Esophagus squamous epithelium (tissue), 5 donors: ENCODE measurements at regions not wholly inside any gene's neighbourhood (a gene's known extent, or its start where the extent isn't known, plus 50 kb on each side); places are given as distances from the start of the nearest gene placed in this dataset.

ENCODE experiments used
- DNase-seq: peaks from one replicate; lab custom pipeline; 2025; lab: John Stamatoyannopoulos, UW
- H3K27ac ChIP-seq, 4 donors: fragments of 200-600 bp; sonication (generic); one replicate each; pipeline ENCODE4 v1.5.1; 2016 to 2019; ENCODE audit warnings: mild to moderate bottlenecking in 1 of 4
- H3K27me3 ChIP-seq, 4 donors: fragments of 200-600 bp; sonication (generic); 1 replicate in 3 of 4; 2 replicates in 1 of 4; pipeline versions ENCODE4 v1.5.1 to v1.6.0; 2017 to 2021; ENCODE audit warnings: antibody characterized with exemption in 1 of 4
- H3K36me3 ChIP-seq, 3 donors: fragments of 200-600 bp; sonication (generic); one replicate each; pipeline ENCODE4 v1.5.1; 2016 to 2019
- H3K4me1 ChIP-seq, 3 donors: fragments of 200-600 bp; sonication (generic); one replicate each; pipeline ENCODE4 v1.5.1; 2017 to 2019
- H3K4me3 ChIP-seq, 4 donors: fragments of 200-600 bp; sonication (generic); 1 replicate in 3 of 4; 2 replicates in 1 of 4; pipeline ENCODE4 v1.5.1; 2016 to 2019; ENCODE audit warnings: mild to moderate bottlenecking in 2 of 4, moderate library complexity in 1 of 4
- H3K9me3 ChIP-seq, 3 donors: fragments of 200-600 bp; sonication (generic); one replicate each; pipeline ENCODE4 v1.5.1; 2016 to 2019
- POLR2A ChIP-seq, 4 donors: fragments of 450-650 bp; IDR thresholded peaks; one replicate each; pipeline ENCODE4 v1.6.1; 2017; ENCODE audit warnings: antibody characterized with exemption in 4 of 4, mild to moderate bottlenecking in 4 of 4, moderate library complexity in 3 of 4
- WGBS, 2 donors: methylation state at CpG; one replicate each; pipeline ENCODE4 v1.1.5; 2018; 5-methylcytosine and 5-hydroxymethylcytosine counted together
- intact Hi-C: fragments of 100-400 bp; cut with DNase I; formaldehyde crosslinking; loops from one replicate; pipeline ENCODE4 v1.15.0; 2022
- TF ChIP-seq, protein P1 (sequence below), 6 experiments: fragments of 450-650 bp in 4 of 6; fragments of 200-600 bp in 2 of 6; sonication (generic) in 2 of 6; IDR thresholded peaks; one replicate each; pipeline ENCODE4 v1.5.1; 2016 to 2019; ENCODE audit warnings: antibody characterized with exemption in 6 of 6, mild to moderate bottlenecking in 4 of 6, moderate library complexity in 4 of 6
- donor health status: DM: yes; HTN: yes; CAD: no.

DNA sequence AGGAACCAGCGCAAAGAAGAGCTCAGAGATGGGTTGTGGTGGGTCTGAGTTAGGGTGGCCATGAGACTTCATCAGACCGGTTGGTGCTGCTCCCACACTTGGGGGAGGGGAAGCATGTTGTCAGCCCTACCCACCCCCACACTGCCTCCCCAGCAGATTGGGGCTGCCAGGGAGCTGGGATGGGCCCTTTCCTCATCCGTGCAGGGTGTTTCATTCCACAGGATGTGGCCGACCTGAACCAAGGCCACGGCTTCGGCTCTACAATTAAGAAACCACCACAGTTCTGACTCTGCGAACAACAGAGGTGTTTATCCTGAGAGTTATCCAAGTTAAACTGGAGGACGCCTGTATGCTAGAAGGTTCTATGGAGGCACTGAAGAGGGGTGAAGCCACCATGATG is 171.2 kb downstream of the ETS2 start:
- DNase-seq: no peak
- 86 to 88% methylated on average over 4 to 6 of the region's 8 CpGs for WGBS, 2 donors
- Histone ChIP-seq H3K4me1 (peaks cover 0 to 6% (median 4%) of the 10 kb centered on the region in 3 donors), H3K4me3 (no peak overlapping the region), H3K27ac (no peak overlapping the region), H3K36me3 (no peaks in the 10 kb centered on the region), H3K9me3 (no peaks in the 10 kb centered on the region), H3K27me3 (no peaks in the 10 kb centered on the region)
- TF ChIP-seq, protein P1, sequence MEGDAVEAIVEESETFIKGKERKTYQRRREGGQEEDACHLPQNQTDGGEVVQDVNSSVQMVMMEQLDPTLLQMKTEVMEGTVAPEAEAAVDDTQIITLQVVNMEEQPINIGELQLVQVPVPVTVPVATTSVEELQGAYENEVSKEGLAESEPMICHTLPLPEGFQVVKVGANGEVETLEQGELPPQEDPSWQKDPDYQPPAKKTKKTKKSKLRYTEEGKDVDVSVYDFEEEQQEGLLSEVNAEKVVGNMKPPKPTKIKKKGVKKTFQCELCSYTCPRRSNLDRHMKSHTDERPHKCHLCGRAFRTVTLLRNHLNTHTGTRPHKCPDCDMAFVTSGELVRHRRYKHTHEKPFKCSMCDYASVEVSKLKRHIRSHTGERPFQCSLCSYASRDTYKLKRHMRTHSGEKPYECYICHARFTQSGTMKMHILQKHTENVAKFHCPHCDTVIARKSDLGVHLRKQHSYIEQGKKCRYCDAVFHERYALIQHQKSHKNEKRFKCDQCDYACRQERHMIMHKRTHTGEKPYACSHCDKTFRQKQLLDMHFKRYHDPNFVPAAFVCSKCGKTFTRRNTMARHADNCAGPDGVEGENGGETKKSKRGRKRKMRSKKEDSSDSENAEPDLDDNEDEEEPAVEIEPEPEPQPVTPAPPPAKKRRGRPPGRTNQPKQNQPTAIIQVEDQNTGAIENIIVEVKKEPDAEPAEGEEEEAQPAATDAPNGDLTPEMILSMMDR (IDR thresholded peaks at IDR 0.05): no peak
- TF ChIP-seq POLR2A (IDR thresholded peaks at IDR 0.05): no peak
- intact Hi-C loops: no loop called here

DNA sequence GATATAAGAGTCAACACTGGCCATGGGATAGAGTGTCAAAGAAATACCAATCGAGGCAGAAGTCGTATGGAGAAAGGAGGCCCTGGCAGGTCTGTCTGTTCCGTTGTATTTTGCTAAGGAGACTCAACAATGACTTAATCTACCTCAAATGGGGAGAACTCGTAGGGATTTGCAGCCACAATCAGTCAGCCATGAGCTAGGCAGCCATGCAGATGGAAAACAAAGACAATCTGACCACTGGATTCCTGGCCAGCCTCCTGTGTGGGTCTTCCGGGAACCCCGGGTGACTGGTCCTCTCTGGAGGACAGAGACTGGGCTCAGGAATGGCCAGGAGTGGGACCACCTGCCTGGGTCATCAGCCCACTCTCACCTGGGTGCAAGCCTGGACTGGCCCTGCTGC is 167.8 kb downstream of the ETS2 start:
- intact Hi-C loops: no loop called here
- 85 to 91% methylated on average over 6 of the region's 6 CpGs for WGBS, 2 donors
- no peaks in the 10 kb centered on the region for H3K4me1 ChIP-seq

DNA sequence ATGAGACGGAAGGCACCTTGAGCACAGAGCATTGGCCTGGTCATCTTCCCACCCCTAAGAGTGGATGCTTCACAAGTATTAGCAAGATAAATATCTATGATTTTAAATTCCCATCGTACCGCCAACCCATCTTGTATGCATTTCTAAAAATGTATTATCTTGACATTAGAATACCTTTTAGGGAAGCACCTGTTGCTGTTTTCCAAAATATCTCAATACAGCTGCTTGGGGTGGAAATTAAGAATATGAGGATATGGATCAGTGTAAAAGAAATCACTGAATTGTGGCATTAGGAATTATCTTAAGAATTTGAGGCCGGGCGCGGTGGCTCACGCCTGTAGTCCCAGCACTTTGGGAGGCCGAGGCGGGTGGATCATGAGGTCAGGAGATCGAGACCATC is 166.3 kb downstream of the ETS2 start:
- 95 to 97% methylated on average over 10 of the region's 10 CpGs for WGBS, 2 donors
- intact Hi-C loops: no loop called here
- no peak overlapping the region for H3K4me3 ChIP-seq
- DNase-seq: no peak
- no peaks in the 10 kb centered on the region for H3K9me3 ChIP-seq
- TF ChIP-seq, protein P1 (IDR thresholded peaks at IDR 0.05): no peak
- no peak for TF ChIP-seq POLR2A (IDR thresholded peaks at IDR 0.05)
- no peak overlapping the region for H3K27ac ChIP-seq
- H3K4me1 ChIP-seq: no peaks in the 10 kb centered on the region
- no peaks in the 10 kb centered on the region for H3K36me3 ChIP-seq
- H3K27me3 ChIP-seq: no peaks in the 10 kb centered on the region

More for the DNA sequence above, 167.8 kb downstream of the ETS2 start:
- Histone ChIP-seq H3K36me3 (no peaks in the 10 kb centered on the region), H3K4me3 (no peak overlapping the region), H3K9me3 (no peaks in the 10 kb centered on the region), H3K27ac (no peak overlapping the region), H3K27me3 (no peaks in the 10 kb centered on the region)
- DNase-seq: no peak
- TF ChIP-seq, protein P1 (IDR thresholded peaks at IDR 0.05): no peak
- TF ChIP-seq POLR2A (IDR thresholded peaks at IDR 0.05): no peak

DNA sequence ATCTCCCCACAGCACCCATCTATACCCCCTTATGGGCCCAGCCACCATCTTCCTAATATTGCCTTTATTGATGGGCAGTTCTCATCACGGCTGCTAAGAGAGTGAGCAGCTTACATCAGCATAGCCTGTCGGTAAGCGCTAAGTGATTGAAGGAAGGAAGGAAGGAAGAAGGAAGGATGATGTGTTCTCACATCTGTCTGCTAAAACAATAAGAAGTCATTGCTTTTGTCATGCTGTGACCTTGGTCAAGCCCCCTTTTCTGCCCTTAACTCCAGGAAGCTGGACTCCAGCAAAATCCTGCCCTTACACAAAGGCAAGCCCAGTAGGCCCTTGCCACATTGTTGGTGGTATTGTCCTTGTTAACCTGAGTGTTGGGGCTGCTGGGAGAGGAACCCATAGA is 165.0 kb downstream of the ETS2 start:
- WGBS, 2 donors: 73 to 92% methylated on average over 2 to 3 of the region's 3 CpGs
- no peak overlapping the region for H3K4me3 ChIP-seq
- H3K36me3 ChIP-seq: no peaks in the 10 kb centered on the region
- intact Hi-C loops: no loop called here
- no peaks in the 10 kb centered on the region for H3K27me3 ChIP-seq
- no peaks in the 10 kb centered on the region for H3K4me1 ChIP-seq
- no peak overlapping the region for H3K27ac ChIP-seq
- no peaks in the 10 kb centered on the region for H3K9me3 ChIP-seq
- DNase-seq: no peak
- TF ChIP-seq, protein P1 (IDR thresholded peaks at IDR 0.05): no peak
- no peak for TF ChIP-seq POLR2A (IDR thresholded peaks at IDR 0.05)

DNA sequence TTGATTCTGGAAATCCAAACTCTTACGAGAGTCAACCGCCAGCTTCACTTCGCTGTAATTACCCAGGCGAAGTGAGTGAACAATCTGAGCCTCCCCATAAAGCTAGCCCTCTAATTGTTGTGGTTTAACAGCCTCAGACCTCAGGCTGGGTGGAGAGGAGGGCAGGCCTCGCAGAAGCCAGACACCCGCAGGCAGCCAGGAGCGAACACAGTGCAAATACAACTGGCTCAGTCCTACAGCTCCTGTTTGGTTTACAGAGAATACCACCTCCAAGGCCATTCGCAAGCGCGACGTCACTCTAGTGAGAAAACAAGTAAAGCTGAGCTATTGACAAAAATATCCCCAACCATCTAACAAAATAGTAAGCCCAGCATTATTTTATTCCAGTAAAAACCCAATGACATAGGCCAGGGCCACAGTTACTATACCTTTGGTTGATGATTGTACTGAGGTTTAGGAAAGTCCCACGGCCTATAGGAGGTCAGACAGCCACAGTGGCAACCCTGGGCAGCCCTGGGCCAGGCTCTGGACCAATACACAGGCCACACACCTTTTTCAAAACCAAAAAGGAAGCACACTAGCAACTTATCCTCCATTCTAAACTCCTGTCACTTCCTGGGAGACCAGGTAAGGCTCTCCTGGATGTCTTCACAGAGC is 163.3 kb downstream of the ETS2 start:
- TF ChIP-seq POLR2A (IDR thresholded peaks at IDR 0.05): no peak
- TF ChIP-seq, protein P1 (IDR thresholded peaks at IDR 0.05): no peak
- Histone ChIP-seq H3K4me3 (no peak overlapping the region), H3K4me1 (no peaks in the 10 kb centered on the region), H3K27me3 (no peaks in the 10 kb centered on the region), H3K27ac (no peak overlapping the region), H3K9me3 (no peaks in the 10 kb centered on the region), H3K36me3 (no peaks in the 10 kb centered on the region)
- intact Hi-C loops: no loop called here
- 89 to 92% methylated on average over 5 to 12 of the region's 12 CpGs for WGBS, 2 donors
- no peak for DNase-seq
